ENCODE measurements at regions not wholly inside any gene's neighbourhood (a gene's known extent, or its start where the extent isn't known, plus 50 kb on each side); places are given as distances from the start of the nearest gene placed in this dataset.

- intact Hi-C loops (cut with DNase I) = no loop called here
- Histone ChIP-seq H3K36me3 (ENCODE audit: insufficient read depth in 1 of 2, low read depth in 1 of 2) (no peaks in the 10 kb centered on the region), H3K4me3 (no peak overlapping the region), H3K9me3 (no peaks in the 10 kb centered on the region), H3K27ac (no peak overlapping the region), H3K27me3 (ENCODE audit: insufficient read depth in 3 of 3, low read length in 2 of 3) (no peaks in the 10 kb centered on the region), H3K4me1 (no peaks in the 10 kb centered on the region)
- ATAC-seq (no peak), DNase-seq (no peak)
- 52 to 55% (median 53%) methylated on average over 5 of the region's 5 CpGs for WGBS, 3 donors
- TF ChIP-seq CTCF (IDR thresholded peaks at IDR 0.05) = no peak
Observed at GRCh38 chr3:87973906-87974305, 84.9 kb downstream of the CGGBP1 start.

GRCh38 chr3:87969620-87970019, 89.2 kb downstream of the CGGBP1 start:
- WGBS, 3 donors = 67 to 72% (median 71%) methylated on average over 2 of the region's 2 CpGs
- ATAC-seq (no peak), DNase-seq (no peak)
- Histone ChIP-seq H3K4me3 (no peak overlapping the region), H3K27ac (no peak overlapping the region), H3K4me1 (no peaks in the 10 kb centered on the region), H3K27me3 (ENCODE audit: insufficient read depth in 3 of 3, low read length in 2 of 3) (no peaks in the 10 kb centered on the region), H3K9me3 (no peaks in the 10 kb centered on the region), H3K36me3 (ENCODE audit: insufficient read depth in 1 of 2, low read depth in 1 of 2) (no peaks in the 10 kb centered on the region)
- TF ChIP-seq CTCF (IDR thresholded peaks at IDR 0.05) = no peak
- intact Hi-C loops (cut with DNase I) = no loop called here

- Histone ChIP-seq H3K27me3 (ENCODE audit: insufficient read depth in 3 of 3, low read length in 2 of 3) (no peaks in the 10 kb centered on the region), H3K36me3 (ENCODE audit: insufficient read depth in 1 of 2, low read depth in 1 of 2) (no peaks in the 10 kb centered on the region), H3K4me3 (no peak overlapping the region), H3K4me1 (no peaks in the 10 kb centered on the region), H3K27ac (no peak overlapping the region), H3K9me3 (no peaks in the 10 kb centered on the region)
- WGBS, 3 donors = 80 to 81% (median 81%) methylated on average over 5 of the region's 5 CpGs
- DNase-seq = no peak
- no peak for TF ChIP-seq CTCF (IDR thresholded peaks at IDR 0.05)
- no peak for ATAC-seq
- intact Hi-C loops (cut with DNase I) = no loop called here
Observed at GRCh38 chr3:87968668-87969067, 90.1 kb downstream of the CGGBP1 start.

GRCh38 chr3:87958289-87958688, 100.5 kb downstream of the CGGBP1 start:
- H3K9me3 ChIP-seq = no peaks in the 10 kb centered on the region
- intact Hi-C loops (cut with DNase I) = no loop called here
- WGBS, 3 donors = 23 to 61% (median 38%) methylated on average over 1 of the region's 1 CpG
- ATAC-seq = no peak
- peaks cover 0 to under 1% (median 0%) of the 10 kb centered on the region in 3 donors for H3K27me3 ChIP-seq (ENCODE audit: insufficient read depth in 3 of 3, low read length in 2 of 3)
- DNase-seq = no peak
- no peaks in the 10 kb centered on the region for H3K36me3 ChIP-seq (ENCODE audit: insufficient read depth in 1 of 2, low read depth in 1 of 2)
- no peak for TF ChIP-seq CTCF (IDR thresholded peaks at IDR 0.05)
- H3K4me3 ChIP-seq = no peak overlapping the region
- no peaks in the 10 kb centered on the region for H3K4me1 ChIP-seq
- no peak overlapping the region for H3K27ac ChIP-seq

- Histone ChIP-seq H3K27ac (no peak overlapping the region), H3K4me3 (no peak overlapping the region), H3K36me3 (ENCODE audit: insufficient read depth in 1 of 2, low read depth in 1 of 2) (no peaks in the 10 kb centered on the region), H3K27me3 (ENCODE audit: insufficient read depth in 3 of 3, low read length in 2 of 3) (no peaks in the 10 kb centered on the region), H3K9me3 (no peaks in the 10 kb centered on the region), H3K4me1 (no peaks in the 10 kb centered on the region)
- WGBS, 3 donors = 89 to 98% (median 97%) methylated on average over 1 of the region's 1 CpG
- intact Hi-C loops (cut with DNase I) = no loop called here
- ATAC-seq (no peak), DNase-seq (no peak)
- no peak for TF ChIP-seq CTCF (IDR thresholded peaks at IDR 0.05)
Observed at GRCh38 chr3:87957575-87957974, 101.2 kb downstream of the CGGBP1 start.
